Mesodermal cell (in vitro differentiated cells): ENCODE measurements at regions not wholly inside any gene's neighbourhood (a gene's known extent, or its start where the extent isn't known, plus 50 kb on each side); places are given as distances from the start of the nearest gene placed in this dataset.
A peak's percentile ranks its signal among the peaks of the same experiment; 100 is the strongest.

ENCODE experiments used
- H3K27ac ChIP-seq: 2 replicates; pipeline ENCODE4 v1.7.0; 2013; ENCODE audit warnings: mild to moderate bottlenecking, low read depth, low read length, moderate library complexity; ENCODE audit not compliant: severe bottlenecking
- H3K36me3 ChIP-seq: 2 replicates; pipeline ENCODE4 v1.7.1; 2013; ENCODE audit warnings: mild to moderate bottlenecking, low read length, moderate library complexity; ENCODE audit not compliant: control insufficient read depth, insufficient read depth
- H3K4me1 ChIP-seq: one replicate; pipeline ENCODE4 v1.7.1; 2013; ENCODE audit warnings: mild to moderate bottlenecking, low read length; ENCODE audit not compliant: insufficient read depth, control insufficient read depth, poor library complexity, severe bottlenecking
- H3K4me3 ChIP-seq: 2 replicates; pipeline ENCODE4 v1.7.0; 2013; ENCODE audit warnings: low read length, control low read depth, mild to moderate bottlenecking; ENCODE audit not compliant: insufficient read depth, poor library complexity, severe bottlenecking; ENCODE audit errors: extremely low read depth
- H3K9me3 ChIP-seq: 2 replicates; pipeline ENCODE4 v1.7.1; 2013; ENCODE audit warnings: mild to moderate bottlenecking, low read length, moderate library complexity; ENCODE audit not compliant: control insufficient read depth
- WGBS, 2 experiments: methylation state at CpG; one replicate each; pipeline ENCODE4 v1.1.5; 2013; ENCODE audit warnings: missing lambda C conversion rate in 2 of 2; ENCODE audit not compliant: insufficient coverage in 2 of 2; 5-methylcytosine and 5-hydroxymethylcytosine counted together

- 83 to 95% methylated on average over 1 to 2 of the region's 3 CpGs for WGBS, 2 experiments
Observed at GRCh38 chr3:15851735-15852134, 54.0 kb upstream of the ANKRD28 start.

GRCh38 chr3:15858547-15859506 lies 61.0 kb upstream of the ANKRD28 start:
- Histone ChIP-seq H3K4me1 (peaks cover 6% of the 10 kb centered on the region), H3K9me3 (no peaks in the 10 kb centered on the region), H3K27ac (no peak overlapping the region), H3K4me3 (peak overlapping the region; percentile 78), H3K36me3 (no peaks in the 10 kb centered on the region)
- 3 to 4% methylated on average over 22 to 55 of the region's 70 CpGs for WGBS, 2 experiments

More at GRCh38 chr3:15851735-15852134, 54.0 kb upstream of the ANKRD28 start:
- Histone ChIP-seq H3K4me3 (no peak overlapping the region), H3K9me3 (no peaks in the 10 kb centered on the region), H3K27ac (no peak overlapping the region), H3K4me1 (no peaks in the 10 kb centered on the region), H3K36me3 (no peaks in the 10 kb centered on the region)

- H3K4me3 ChIP-seq: peak overlapping the region; percentile 78
- H3K27ac ChIP-seq: peak overlapping the region; percentile 30
- 0% methylated on average over 25 to 51 of the region's 73 CpGs for WGBS, 2 experiments
- peaks cover 6% of the 10 kb centered on the region for H3K4me1 ChIP-seq
- no peaks in the 10 kb centered on the region for H3K9me3 ChIP-seq
- no peaks in the 10 kb centered on the region for H3K36me3 ChIP-seq
Observed at GRCh38 chr3:15859507-15860013, 61.8 kb upstream of the ANKRD28 start.

GRCh38 chr3:15860014-15860934 lies 62.5 kb upstream of the ANKRD28 start:
- Histone ChIP-seq H3K4me3 (peak overlapping the region; percentile 78), H3K4me1 (peaks cover 6% of the 10 kb centered on the region), H3K9me3 (no peaks in the 10 kb centered on the region), H3K36me3 (no peaks in the 10 kb centered on the region), H3K27ac (no peak overlapping the region)
- 4% methylated on average over 27 to 28 of the region's 55 CpGs for WGBS, 2 experiments

- Histone ChIP-seq H3K36me3 (no peaks in the 10 kb centered on the region), H3K9me3 (no peaks in the 10 kb centered on the region), H3K4me1 (peaks cover 6% of the 10 kb centered on the region), H3K27ac (no peak overlapping the region), H3K4me3 (no peak overlapping the region)
- no CpG with 5 or more reads among the region's 4 CpGs for WGBS, 2 experiments
Observed at GRCh38 chr3:15861163-15861562, 63.4 kb upstream of the ANKRD28 start.

- H3K9me3 ChIP-seq: no peaks in the 10 kb centered on the region
- no peak overlapping the region for H3K4me3 ChIP-seq
- H3K4me1 ChIP-seq: no peaks in the 10 kb centered on the region
- no peaks in the 10 kb centered on the region for H3K36me3 ChIP-seq
- no CpG with 5 or more reads among the region's 1 CpG for WGBS, 2 experiments
- H3K27ac ChIP-seq: no peak overlapping the region
Observed at GRCh38 chr3:15872807-15873206, 75.0 kb upstream of the ANKRD28 start.

GRCh38 chr3:15873415-15873814 lies 75.6 kb upstream of the ANKRD28 start:
- no peak overlapping the region for H3K27ac ChIP-seq
- 83% methylated on average over 1 of the region's 4 CpGs for WGBS, 2 experiments
- no peaks in the 10 kb centered on the region for H3K4me1 ChIP-seq
- no peaks in the 10 kb centered on the region for H3K9me3 ChIP-seq
- no peak overlapping the region for H3K4me3 ChIP-seq
- H3K36me3 ChIP-seq: no peaks in the 10 kb centered on the region

- no CpG with 5 or more reads among the region's 1 CpG for WGBS, 2 experiments
- no peaks in the 10 kb centered on the region for H3K9me3 ChIP-seq
- no peak overlapping the region for H3K27ac ChIP-seq
- no peaks in the 10 kb centered on the region for H3K36me3 ChIP-seq
- H3K4me1 ChIP-seq: no peaks in the 10 kb centered on the region
- H3K4me3 ChIP-seq: no peak overlapping the region
Observed at GRCh38 chr3:15875016-15875689, 77.4 kb upstream of the ANKRD28 start.

- H3K36me3 ChIP-seq: no peaks in the 10 kb centered on the region
- WGBS, 2 experiments: no CpG with 5 or more reads among the region's 1 CpG
- H3K4me3 ChIP-seq: no peak overlapping the region
- no peak overlapping the region for H3K27ac ChIP-seq
- no peaks in the 10 kb centered on the region for H3K4me1 ChIP-seq
- no peaks in the 10 kb centered on the region for H3K9me3 ChIP-seq
Observed at GRCh38 chr3:15876669-15877068, 78.9 kb upstream of the ANKRD28 start.

GRCh38 chr3:15877813-15878212 lies 80.0 kb upstream of the ANKRD28 start:
- H3K4me1 ChIP-seq: no peaks in the 10 kb centered on the region
- no peak overlapping the region for H3K4me3 ChIP-seq
- WGBS, 2 experiments: 93 to 98% methylated on average over 19 of the region's 20 CpGs
- no peaks in the 10 kb centered on the region for H3K9me3 ChIP-seq
- H3K27ac ChIP-seq: no peak overlapping the region
- no peaks in the 10 kb centered on the region for H3K36me3 ChIP-seq
